CD14-positive monocyte (primary cell): ENCODE measurements at regions not wholly inside any gene's neighbourhood (a gene's known extent, or its start where the extent isn't known, plus 50 kb on each side); places are given as distances from the start of the nearest gene placed in this dataset.

ENCODE experiments used
- DNase-seq, 3 donors: peaks; one replicate each; pipeline ENCODE4 v3.0.0-alpha.2; 2011 to 2022
- H2AFZ ChIP-seq: 2 replicates; pipeline ENCODE4 v1.6.0; 2012; ENCODE audit warnings: mild to moderate bottlenecking, low read depth, low read length, inconsistent platforms; ENCODE audit not compliant: insufficient read depth, poor library complexity, severe bottlenecking
- H3K27ac ChIP-seq, 2 donors: 1 replicate in 1 of 2; 2 replicates in 1 of 2; pipeline ENCODE4 v1.5.1; 2012 to 2013; ENCODE audit warnings: low read length in 2 of 2, control low read depth in 1 of 2, inconsistent platforms in 1 of 2, low read depth in 1 of 2, mild to moderate bottlenecking in 1 of 2
- H3K27me3 ChIP-seq, 2 donors: one replicate each; pipeline versions ENCODE4 v1.6.0 to v1.6.1; 2011 to 2013; ENCODE audit warnings: low read length in 2 of 2; ENCODE audit not compliant: control insufficient read depth in 2 of 2, insufficient read depth in 2 of 2
- H3K36me3 ChIP-seq, 2 donors: replicated peaks in 1 of 2; 1 replicate in 1 of 2; 2 replicates in 1 of 2; pipeline versions ENCODE4 v1.5.1 to v1.6.1; 2012 to 2013; ENCODE audit warnings: low read length in 2 of 2, control low read depth in 1 of 2, inconsistent platforms in 1 of 2, mild to moderate bottlenecking in 1 of 2; ENCODE audit not compliant: insufficient read depth in 2 of 2, control insufficient read depth in 1 of 2
- H3K4me1 ChIP-seq, 2 donors: 1 replicate in 1 of 2; 2 replicates in 1 of 2; pipeline versions ENCODE4 v1.5.1 to v1.6.1; 2012 to 2013; ENCODE audit warnings: low read length in 2 of 2, control low read depth in 1 of 2, inconsistent platforms in 1 of 2, mild to moderate bottlenecking in 1 of 2, moderate library complexity in 1 of 2; ENCODE audit not compliant: insufficient read depth in 2 of 2, control insufficient read depth in 1 of 2
- H3K4me2 ChIP-seq: replicated peaks from 2 replicates; pipeline ENCODE3; 2012; ENCODE audit warnings: low read length, moderate library complexity, mild to moderate bottlenecking; ENCODE audit not compliant: poor library complexity, severe bottlenecking; ENCODE audit errors: extremely low read depth
- H3K4me3 ChIP-seq, 3 experiments: fragments of 200-600 bp in 1 of 3; sonication (generic) in 1 of 3; replicated peaks in 1 of 3; 1 replicate in 2 of 3; 2 replicates in 1 of 3; pipeline ENCODE4 v1.5.1; 2011 to 2013; ENCODE audit warnings: low read length in 3 of 3, mild to moderate bottlenecking in 3 of 3, control low read depth in 2 of 3, low read depth in 2 of 3, inconsistent platforms in 1 of 3, moderate library complexity in 1 of 3
- H3K79me2 ChIP-seq: 2 replicates; pipeline ENCODE4 v1.6.0; 2012; ENCODE audit warnings: mild to moderate bottlenecking, control low read depth, inconsistent platforms, low read length, moderate library complexity; ENCODE audit not compliant: insufficient read depth
- H3K9ac ChIP-seq: 2 replicates; pipeline ENCODE4 v1.6.0; 2017; ENCODE audit warnings: low read length, mild to moderate bottlenecking; ENCODE audit not compliant: insufficient read depth, poor library complexity, severe bottlenecking
- H3K9me3 ChIP-seq, 2 donors: replicated peaks in 1 of 2; 1 replicate in 1 of 2; 2 replicates in 1 of 2; pipeline versions ENCODE4 v1.5.1 to v1.6.1; 2012 to 2013; ENCODE audit warnings: low read length in 2 of 2, control low read depth in 1 of 2; ENCODE audit not compliant: control insufficient read depth in 1 of 2, insufficient read depth in 1 of 2
- H4K20me1 ChIP-seq: 2 replicates; pipeline ENCODE4 v1.6.0; 2012; ENCODE audit warnings: mild to moderate bottlenecking, low read length, control low read depth, moderate library complexity; ENCODE audit not compliant: insufficient read depth
- H3K27ac Mint-ChIP-seq, 7 donors: one replicate each; pipeline ENCODE4 v1.8.0; 2020; ENCODE audit warnings: mild to moderate bottlenecking in 7 of 7, mixed read lengths in 7 of 7, moderate library complexity in 6 of 7, inconsistent platforms in 2 of 7
- H3K27me3 Mint-ChIP-seq, 3 donors: one replicate each; pipeline ENCODE4 v1.8.0; 2021 to 2022; ENCODE audit warnings: low read depth in 3 of 3, mild to moderate bottlenecking in 3 of 3, mixed read lengths in 3 of 3, moderate library complexity in 3 of 3, inconsistent platforms in 1 of 3
- H3K36me3 Mint-ChIP-seq, 2 donors: one replicate each; pipeline ENCODE4 v1.8.0; 2020; ENCODE audit warnings: mixed read lengths in 2 of 2, inconsistent platforms in 1 of 2, mild to moderate bottlenecking in 1 of 2
- H3K4me1 Mint-ChIP-seq: one replicate; pipeline ENCODE4 v1.8.0; 2020; ENCODE audit warnings: mild to moderate bottlenecking, mixed read lengths
- H3K4me3 Mint-ChIP-seq, 2 donors: one replicate each; pipeline ENCODE4 v1.8.0; 2020; ENCODE audit warnings: mild to moderate bottlenecking in 2 of 2, mixed read lengths in 2 of 2, moderate library complexity in 1 of 2
- H3K9me3 Mint-ChIP-seq, 7 donors: one replicate each; pipeline ENCODE4 v1.8.0; 2020 to 2022; ENCODE audit warnings: mixed read lengths in 7 of 7, mild to moderate bottlenecking in 6 of 7, moderate library complexity in 6 of 7, inconsistent platforms in 2 of 7
- WGBS: methylation state at CpG from one replicate; pipeline ENCODE4 v1.1.5; 2013; ENCODE audit warnings: missing lambda C conversion rate; ENCODE audit not compliant: insufficient coverage; 5-methylcytosine and 5-hydroxymethylcytosine counted together
- intact Hi-C, 2 donors: fragments of 100-400 bp; cut with micrococcal nuclease; formaldehyde crosslinking; loops; one replicate each; pipeline versions ENCODE4 v1.15.0 to v1.15.1; 2023
- TF ChIP-seq, protein P1 (sequence below): fragments of 200-600 bp; IDR thresholded peaks from one replicate; pipeline ENCODE4 v1.8.0; 2022; ENCODE audit warnings: antibody characterized with exemption, mild to moderate bottlenecking

DNA sequence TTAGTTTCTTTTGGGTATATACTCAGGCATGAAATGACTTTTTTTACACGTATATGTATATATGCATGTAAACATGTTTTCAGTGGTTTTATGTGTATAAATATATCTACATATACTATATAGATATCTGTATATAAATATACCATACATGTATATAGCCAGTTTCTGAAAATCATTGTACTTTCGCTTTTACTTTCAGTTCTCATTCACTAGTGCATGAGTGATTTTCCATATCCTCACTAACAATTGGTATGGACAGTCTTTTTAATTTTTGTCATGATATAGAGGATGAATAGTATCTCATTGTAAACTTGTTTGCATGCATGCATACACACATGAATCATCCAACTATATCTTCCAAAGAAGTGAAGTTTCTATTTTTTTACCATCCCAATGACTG, 877.1 kb upstream of the CDH8 start:
- Histone ChIP-seq H3K79me2 (no peaks in the 10 kb centered on the region), H4K20me1 (no peaks in the 10 kb centered on the region), H2AFZ (no peak overlapping the region), H3K4me2 (no peak overlapping the region), H3K9ac (no peak overlapping the region), H3K4me3 (no peak overlapping the region), H3K4me1 (no peaks in the 10 kb centered on the region), H3K27me3 (no peaks in the 10 kb centered on the region), H3K27ac (no peak overlapping the region), H3K9me3 (peaks cover 0 to 6% of the 10 kb centered on the region in 2 donors), H3K36me3 (no peaks in the 10 kb centered on the region)
- H3K27me3 Mint-ChIP-seq = peaks cover 0 to 2% (median 0%) of the 10 kb centered on the region in 3 donors
- H3K27ac Mint-ChIP-seq = no peak overlapping the region
- no CpG with 5 or more reads among the region's 2 CpGs for WGBS
- no peak overlapping the region for H3K4me3 Mint-ChIP-seq
- no peaks in the 10 kb centered on the region for H3K36me3 Mint-ChIP-seq
- H3K9me3 Mint-ChIP-seq = peaks cover 0 to 3% (median 0%) of the 10 kb centered on the region in 7 donors
- intact Hi-C loops = no loop called here
- no peaks in the 10 kb centered on the region for H3K4me1 Mint-ChIP-seq
- DNase-seq = no peak
- TF ChIP-seq, protein P1, sequence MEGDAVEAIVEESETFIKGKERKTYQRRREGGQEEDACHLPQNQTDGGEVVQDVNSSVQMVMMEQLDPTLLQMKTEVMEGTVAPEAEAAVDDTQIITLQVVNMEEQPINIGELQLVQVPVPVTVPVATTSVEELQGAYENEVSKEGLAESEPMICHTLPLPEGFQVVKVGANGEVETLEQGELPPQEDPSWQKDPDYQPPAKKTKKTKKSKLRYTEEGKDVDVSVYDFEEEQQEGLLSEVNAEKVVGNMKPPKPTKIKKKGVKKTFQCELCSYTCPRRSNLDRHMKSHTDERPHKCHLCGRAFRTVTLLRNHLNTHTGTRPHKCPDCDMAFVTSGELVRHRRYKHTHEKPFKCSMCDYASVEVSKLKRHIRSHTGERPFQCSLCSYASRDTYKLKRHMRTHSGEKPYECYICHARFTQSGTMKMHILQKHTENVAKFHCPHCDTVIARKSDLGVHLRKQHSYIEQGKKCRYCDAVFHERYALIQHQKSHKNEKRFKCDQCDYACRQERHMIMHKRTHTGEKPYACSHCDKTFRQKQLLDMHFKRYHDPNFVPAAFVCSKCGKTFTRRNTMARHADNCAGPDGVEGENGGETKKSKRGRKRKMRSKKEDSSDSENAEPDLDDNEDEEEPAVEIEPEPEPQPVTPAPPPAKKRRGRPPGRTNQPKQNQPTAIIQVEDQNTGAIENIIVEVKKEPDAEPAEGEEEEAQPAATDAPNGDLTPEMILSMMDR = no peak

DNA sequence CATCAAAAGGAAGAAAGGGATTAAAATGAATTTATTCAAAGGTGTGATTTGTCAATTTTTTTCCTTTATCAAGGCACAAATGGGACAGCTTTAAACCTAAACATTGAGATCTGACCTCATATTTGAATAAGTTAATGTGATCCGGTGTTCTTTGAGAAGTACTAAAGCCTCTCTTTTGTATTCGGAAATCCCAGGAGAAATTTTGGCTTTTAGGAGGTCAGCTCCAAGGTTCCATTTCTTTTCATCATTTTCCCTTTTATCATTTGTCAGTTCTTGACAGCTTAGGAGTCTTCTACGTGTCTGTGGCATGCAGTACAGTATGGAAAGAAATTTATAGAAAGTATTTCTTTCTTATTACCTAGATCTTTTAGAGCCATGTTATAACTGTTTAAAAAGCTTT, 873.4 kb upstream of the CDH8 start:
- Mint-ChIP-seq H3K4me3 (no peak overlapping the region), H3K36me3 (no peaks in the 10 kb centered on the region), H3K27ac (no peak overlapping the region), H3K9me3 (peaks cover 0 to 3% (median 1%) of the 10 kb centered on the region in 7 donors), H3K27me3 (peaks cover 0 to 2% (median 0%) of the 10 kb centered on the region in 3 donors), H3K4me1 (no peaks in the 10 kb centered on the region)
- no peaks in the 10 kb centered on the region for H3K79me2 ChIP-seq
- H3K9me3 ChIP-seq = peaks cover 0 to 6% of the 10 kb centered on the region in 2 donors
- no peaks in the 10 kb centered on the region for H3K27me3 ChIP-seq
- no peak overlapping the region for H3K4me3 ChIP-seq
- no peaks in the 10 kb centered on the region for H3K4me1 ChIP-seq
- H3K36me3 ChIP-seq = no peaks in the 10 kb centered on the region
- no peak overlapping the region for H3K9ac ChIP-seq
- no peak for DNase-seq
- TF ChIP-seq, protein P1 = no peak
- no peak overlapping the region for H2AFZ ChIP-seq
- WGBS = no CpG with 5 or more reads among the region's 3 CpGs
- H4K20me1 ChIP-seq = no peaks in the 10 kb centered on the region
- no peak overlapping the region for H3K4me2 ChIP-seq
- no peak overlapping the region for H3K27ac ChIP-seq
- intact Hi-C loops = no loop called here
